ENCODE measurements at regions not wholly inside any gene's neighbourhood (a gene's known extent, or its start where the extent isn't known, plus 50 kb on each side); places are given as distances from the start of the nearest gene placed in this dataset.
A peak's percentile ranks its signal among the peaks of the same experiment; 100 is the strongest.
"Not testable (repeated sequence)": the region's sequence is repeated elsewhere in the genome, so short reads cannot be mapped to it uniquely, and the experiment has no call there.

DNA sequence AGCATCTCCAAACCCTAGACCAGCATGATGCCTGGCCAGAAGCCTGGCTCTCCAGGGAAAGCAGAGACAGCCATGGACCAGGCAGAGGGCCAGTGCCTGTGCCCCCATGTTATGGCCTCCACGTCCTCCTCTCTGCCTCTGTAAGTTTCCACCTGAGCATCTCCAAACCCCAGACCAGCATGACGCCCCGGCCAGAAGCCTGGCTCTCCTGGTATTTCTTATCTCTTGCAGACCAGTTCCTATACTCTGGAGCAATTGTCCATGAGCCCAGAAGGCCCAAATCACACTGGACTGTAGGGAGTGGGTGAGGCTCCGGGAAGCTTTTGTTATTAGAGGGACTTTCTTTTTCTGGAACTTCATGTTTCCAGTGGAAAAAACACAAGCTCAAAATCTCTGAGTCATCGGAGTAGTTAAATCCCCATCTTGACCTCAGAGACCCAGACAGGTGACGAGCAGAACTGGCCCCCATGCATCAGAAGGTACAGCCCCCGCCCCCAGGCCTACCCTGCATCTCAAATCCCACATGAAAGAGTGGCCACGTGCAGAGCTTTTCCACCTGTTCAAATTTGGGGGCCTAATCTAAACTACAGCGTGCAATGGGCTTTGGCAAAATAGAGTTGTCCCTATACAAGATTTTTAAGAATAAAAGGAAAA, 110.2 kb upstream of the FOXQ1 start:
- no peak for DNase-seq (ENCODE audit: low spot score)

DNA sequence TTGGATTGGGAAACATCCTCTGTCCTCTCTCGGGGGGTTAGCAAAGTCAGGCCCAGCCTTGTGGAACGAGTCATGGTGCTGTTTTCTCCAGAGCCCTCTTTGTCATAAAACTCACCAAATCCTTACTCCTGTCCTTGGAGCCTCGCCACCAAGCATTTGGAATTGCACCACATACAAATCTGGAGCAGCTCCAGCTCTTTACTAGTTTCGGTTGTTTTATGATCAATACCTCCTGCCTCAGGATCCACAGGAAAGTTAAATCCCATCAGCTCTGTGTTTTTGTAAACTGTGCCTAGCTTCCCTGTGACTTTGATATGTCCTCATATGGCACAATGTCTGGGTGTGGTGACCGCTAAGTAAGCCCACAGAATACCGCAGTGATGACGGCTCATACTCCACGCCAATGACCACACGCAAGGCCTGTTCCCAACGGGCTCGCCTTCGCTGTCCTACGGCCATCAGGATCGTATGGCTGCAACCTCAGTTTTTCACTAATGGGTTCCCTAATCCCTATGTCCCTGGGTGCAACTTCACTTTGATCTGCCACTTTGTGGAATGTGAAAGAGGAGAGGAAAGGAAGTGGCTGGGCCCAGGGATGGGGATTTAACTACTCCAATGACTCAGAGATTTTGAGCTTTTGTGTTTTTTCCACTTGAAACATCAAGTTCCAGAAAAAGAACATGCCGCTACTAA, 111.3 kb upstream of the FOXQ1 start:
- no peak for DNase-seq (ENCODE audit: low spot score)

DNA sequence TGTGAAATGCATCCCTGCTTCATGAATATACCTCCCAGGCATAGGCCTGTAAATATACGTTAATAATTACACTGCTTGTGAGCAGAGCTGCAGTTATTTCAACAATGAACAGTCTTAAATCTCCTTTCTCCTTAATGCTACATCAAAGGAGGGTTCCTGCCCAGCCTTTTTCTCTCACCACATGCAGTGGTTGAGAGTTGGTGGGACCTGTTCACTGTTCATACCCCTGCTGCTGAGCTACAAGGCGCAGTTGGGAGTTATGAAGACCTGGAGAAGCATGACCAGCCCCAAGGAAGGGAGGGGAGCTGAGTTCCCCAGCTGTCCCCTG, 111.9 kb upstream of the FOXQ1 start:
- DNase-seq (ENCODE audit: low spot score): no peak

- DNase-seq (ENCODE audit: low spot score): no peak
Measured at GRCh38 chr6:1197309-1197708, 114.6 kb upstream of the FOXQ1 start.

GRCh38 chr6:1191141-1191630, 120.7 kb upstream of the FOXQ1 start:
- DNase-seq (ENCODE audit: low spot score): no peak

DNA sequence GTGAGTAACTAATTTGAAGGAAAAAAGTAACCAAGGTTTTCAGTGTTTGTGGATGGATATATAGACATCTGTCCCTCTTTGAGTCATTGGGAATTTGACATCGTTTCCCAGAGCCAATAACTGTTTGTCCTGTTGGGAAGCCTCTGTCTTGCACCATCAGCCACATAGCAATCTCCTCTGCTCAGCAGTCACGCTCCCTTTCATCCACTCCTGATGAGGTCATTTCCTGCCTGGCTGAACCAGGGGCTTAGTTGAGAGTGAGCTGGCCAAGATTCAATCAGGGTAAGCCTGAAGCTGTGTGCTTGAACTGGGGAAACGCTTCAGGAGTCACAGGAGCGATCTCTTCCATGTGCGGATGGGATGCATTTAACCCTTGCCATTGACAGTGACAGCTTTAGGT, 121.5 kb upstream of the FOXQ1 start:
- peak; percentile 79 for DNase-seq (ENCODE audit: low spot score)

DNA sequence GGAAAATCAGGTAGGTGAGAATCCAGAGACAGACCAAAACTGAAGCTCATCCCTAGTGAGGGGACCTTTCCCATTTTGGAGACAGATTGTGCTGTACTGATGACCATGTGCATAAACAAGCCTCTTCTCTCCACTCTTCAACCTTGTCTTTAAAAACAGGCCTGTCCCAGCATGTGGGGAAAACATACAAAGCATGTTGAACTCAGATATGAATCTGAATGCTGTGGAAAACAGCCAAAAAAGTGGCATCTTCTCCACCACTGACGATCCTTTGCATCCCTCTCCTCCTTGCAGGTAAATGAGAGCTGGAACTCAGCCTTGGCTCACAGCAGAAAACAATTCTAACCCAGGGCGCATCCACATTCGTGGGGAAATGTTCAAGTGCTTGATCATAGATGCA, 123.7 kb upstream of the FOXQ1 start:
- DNase-seq (ENCODE audit: low spot score): no peak

DNA sequence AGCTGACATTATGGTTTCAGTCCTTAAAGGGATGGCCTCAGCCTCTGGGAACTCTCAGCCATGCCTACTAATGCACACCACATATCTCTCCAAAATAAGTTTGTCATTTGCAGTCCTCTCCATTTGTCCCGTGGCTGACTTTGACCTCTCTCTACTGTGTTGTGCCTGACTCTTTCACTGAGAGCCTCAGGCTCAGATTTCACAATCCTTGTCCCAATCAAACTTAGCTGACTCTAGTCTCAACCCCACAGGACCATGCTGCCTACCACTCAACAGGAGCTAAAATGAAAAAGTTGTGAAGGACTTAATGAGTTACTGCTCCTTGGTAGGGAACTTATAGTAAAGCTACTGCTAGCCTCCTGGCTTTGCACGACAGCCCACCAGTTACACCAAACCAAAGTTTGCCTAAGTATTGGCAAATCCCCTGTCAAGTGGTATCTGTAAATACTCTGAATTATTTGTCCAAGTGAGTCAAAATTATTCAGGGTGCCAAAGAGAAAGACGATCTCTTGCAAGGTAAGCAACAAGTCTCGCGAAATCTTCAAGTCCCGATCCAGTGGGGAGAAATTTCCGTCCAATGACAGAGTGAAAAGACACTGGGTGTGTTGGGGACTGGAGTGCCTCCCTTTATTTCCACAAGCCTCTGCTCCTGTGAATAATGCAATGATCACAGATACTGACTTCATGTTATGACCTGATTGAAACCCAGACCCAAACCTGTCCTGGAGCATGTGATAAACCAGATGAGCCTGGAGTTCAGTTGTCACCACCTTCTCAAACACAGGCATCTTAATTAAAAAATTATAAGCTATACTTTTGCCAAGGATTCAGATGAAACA, 124.4 kb upstream of the FOXQ1 start:
- no peak for DNase-seq (ENCODE audit: low spot score)

- DNase-seq (ENCODE audit: low spot score): no peak
Measured at GRCh38 chr6:1184318-1184717, 127.6 kb upstream of the FOXQ1 start.

- DNase-seq (ENCODE audit: low spot score): no peak
Measured at GRCh38 chr6:1182722-1183521, 129.0 kb upstream of the FOXQ1 start.

GRCh38 chr6:1181939-1182605, 129.8 kb upstream of the FOXQ1 start:
- DNase-seq (ENCODE audit: low spot score): no peak

DNA sequence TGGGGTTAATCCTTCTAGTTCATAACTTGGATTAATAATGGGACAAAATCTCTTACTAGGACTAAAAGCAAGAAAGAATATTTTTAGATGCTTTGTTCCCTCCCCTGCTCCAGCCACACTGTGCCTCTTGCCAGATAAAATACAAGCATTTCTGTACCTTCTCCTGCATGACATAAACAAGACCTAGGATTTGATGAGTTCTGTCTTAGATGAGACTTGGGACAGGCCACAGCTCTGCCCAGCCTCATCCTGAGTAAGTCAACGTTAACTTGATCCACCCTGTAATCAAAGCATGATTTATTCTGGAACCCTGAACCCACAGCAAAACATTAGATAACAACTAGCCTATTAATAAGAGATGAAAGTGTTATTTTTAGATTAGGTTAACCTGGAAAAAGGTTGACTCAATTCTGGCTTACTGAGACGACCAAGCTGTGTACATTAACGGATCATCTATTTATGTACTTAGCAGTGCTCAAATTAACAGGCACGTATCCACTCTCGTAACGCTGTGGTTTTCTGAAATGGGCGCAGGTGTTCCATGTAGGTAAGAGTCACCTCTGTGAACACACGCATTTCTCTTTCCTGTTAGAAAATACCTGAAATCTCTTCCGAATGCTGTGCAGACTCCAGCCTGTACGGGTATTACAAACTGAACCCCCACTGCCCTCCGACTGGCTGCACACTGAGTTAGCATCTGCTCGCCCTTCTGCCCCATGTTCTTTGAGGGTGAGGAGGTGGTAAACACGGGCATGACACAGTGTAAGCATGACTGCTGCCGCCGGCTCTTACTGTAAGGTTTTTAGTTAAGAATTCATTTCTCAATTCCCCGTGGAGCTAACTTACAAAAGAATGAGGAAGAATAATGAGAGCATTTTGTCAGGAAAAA, 132.1 kb upstream of the FOXQ1 start:
- no peak for DNase-seq (ENCODE audit: low spot score)

GRCh38 chr6:1178590-1178989, 133.3 kb upstream of the FOXQ1 start:
- DNase-seq (ENCODE audit: low spot score): no peak

GRCh38 chr6:1176567-1176966, 135.3 kb upstream of the FOXQ1 start:
- peak; percentile 19 for DNase-seq (ENCODE audit: low spot score)

- DNase-seq (ENCODE audit: low spot score): no peak
Measured at GRCh38 chr6:1175877-1176276, 136.0 kb upstream of the FOXQ1 start.

GRCh38 chr6:1170794-1171193, 141.1 kb upstream of the FOXQ1 start:
- no peak for DNase-seq (ENCODE audit: low spot score)

DNA sequence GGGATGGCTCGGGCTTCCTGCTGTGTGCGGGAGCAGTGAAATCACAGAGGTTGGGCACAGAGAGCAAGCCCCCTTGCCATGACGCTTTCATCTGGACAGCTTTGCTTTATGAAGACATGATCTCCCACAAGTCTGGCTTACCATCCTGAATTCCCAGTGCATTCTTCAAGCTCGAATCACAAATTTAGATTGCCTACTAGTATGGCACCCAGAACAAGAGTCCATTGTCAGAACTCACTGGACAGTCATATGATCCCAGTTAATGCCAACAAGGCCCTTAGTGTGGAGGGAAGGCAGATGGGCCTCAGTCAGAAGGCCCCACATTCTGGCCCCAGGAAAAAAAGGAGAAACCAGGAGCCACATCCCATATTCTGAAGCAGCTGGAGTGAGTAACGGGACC, 147.3 kb upstream of the FOXQ1 start:
- peak; percentile 96 for DNase-seq (ENCODE audit: low spot score)

DNA sequence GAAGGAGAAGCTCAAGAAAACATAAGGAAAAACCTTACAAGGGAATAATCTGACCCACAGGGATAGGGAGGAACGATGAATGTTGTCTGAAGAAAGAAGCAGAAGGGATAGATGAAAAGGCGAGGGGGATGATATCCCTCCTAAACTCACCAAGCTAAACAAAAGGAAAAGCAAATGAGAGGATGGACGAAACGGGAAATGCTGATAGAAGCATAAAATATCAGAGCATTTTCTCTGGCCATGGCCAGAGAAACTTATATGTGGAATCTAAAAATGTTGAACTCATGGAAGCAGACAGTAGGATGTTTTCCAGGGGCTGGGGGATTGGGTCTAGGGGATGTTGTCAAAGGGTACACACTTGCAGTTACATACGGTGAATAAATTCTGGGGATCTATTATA, 148.4 kb upstream of the FOXQ1 start:
- no peak for DNase-seq (ENCODE audit: low spot score)

GRCh38 chr6:1162367-1163275, 149.3 kb upstream of the FOXQ1 start:
- DNase-seq (ENCODE audit: low spot score): no peak

- not testable (repeated sequence) for DNase-seq (ENCODE audit: low spot score)
Measured at GRCh38 chr6:1156411-1156810, 155.5 kb upstream of the FOXQ1 start.

All from COLO829 (cell line).